Upper lobe of right lung (tissue), 1 donor: ENCODE measurements at regions not wholly inside any gene's neighbourhood (a gene's known extent, or its start where the extent isn't known, plus 50 kb on each side); places are given as distances from the start of the nearest gene placed in this dataset.

ENCODE experiments used
- ATAC-seq: fragments of 200-7000 bp; cut with Tn5 transposase; one replicate; pipeline ENCODE4 v1.9.1; 2020; ENCODE audit warnings: mild to moderate bottlenecking, moderate library complexity
- DNase-seq: peaks from one replicate; pipeline ENCODE4 v3.0.0-alpha.2; 2020
- H3K27ac ChIP-seq: fragments of 200-600 bp; one replicate; pipeline ENCODE4 v1.8.0; 2022
- H3K27me3 ChIP-seq: fragments of 200-600 bp; one replicate; pipeline ENCODE4 v1.8.0; 2022; ENCODE audit warnings: mild to moderate bottlenecking
- H3K36me3 ChIP-seq: fragments of 200-600 bp; one replicate; pipeline ENCODE4 v1.8.0; 2022
- H3K4me1 ChIP-seq: fragments of 200-600 bp; one replicate; pipeline ENCODE4 v1.8.0; 2022
- H3K4me3 ChIP-seq: fragments of 200-600 bp; one replicate; pipeline ENCODE4 v1.8.0; 2022; ENCODE audit warnings: mild to moderate bottlenecking
- H3K9me3 ChIP-seq: fragments of 200-600 bp; one replicate; pipeline ENCODE4 v1.8.0; 2022
- CTCF ChIP-seq: fragments of 200-600 bp; IDR thresholded peaks from one replicate; pipeline ENCODE4 v1.8.0; 2022; ENCODE audit warnings: antibody characterized with exemption
- intact Hi-C: fragments of 100-400 bp; cut with DNase I; formaldehyde crosslinking; loops from one replicate; pipeline ENCODE4 v1.11.0; 2022
- donor health status: DM: no; HTN: yes; CAD: no; lungs with severe emphysema.

GRCh38 chr9:88072831-88073375 lies 65.4 kb downstream of the SPATA31C2 start:
- ATAC-seq (no peak), DNase-seq (no peak)
- no peak overlapping the region for H3K4me3 ChIP-seq
- intact Hi-C loops: no loop called here
- no peaks in the 10 kb centered on the region for H3K36me3 ChIP-seq
- peaks cover 9% of the 10 kb centered on the region for H3K4me1 ChIP-seq
- H3K27me3 ChIP-seq: peaks cover 19% of the 10 kb centered on the region
- no peak for TF ChIP-seq CTCF
- H3K9me3 ChIP-seq: no peaks in the 10 kb centered on the region
- no peak overlapping the region for H3K27ac ChIP-seq

GRCh38 chr9:88071331-88071730 lies 66.9 kb downstream of the SPATA31C2 start:
- TF ChIP-seq CTCF: no peak
- H3K36me3 ChIP-seq: no peaks in the 10 kb centered on the region
- H3K4me1 ChIP-seq: peaks cover 6% of the 10 kb centered on the region
- no peaks in the 10 kb centered on the region for H3K9me3 ChIP-seq
- H3K27me3 ChIP-seq: peaks cover 19% of the 10 kb centered on the region
- intact Hi-C loops: no loop called here
- no peak overlapping the region for H3K27ac ChIP-seq
- no peak for DNase-seq
- H3K4me3 ChIP-seq: no peak overlapping the region
- no peak for ATAC-seq

GRCh38 chr9:88065619-88066018 lies 72.7 kb downstream of the SPATA31C2 start:
- Histone ChIP-seq H3K27ac (no peak overlapping the region), H3K4me1 (no peaks in the 10 kb centered on the region), H3K27me3 (peaks cover 7% of the 10 kb centered on the region), H3K9me3 (no peaks in the 10 kb centered on the region), H3K4me3 (no peak overlapping the region), H3K36me3 (no peaks in the 10 kb centered on the region)
- no peak for TF ChIP-seq CTCF
- intact Hi-C loops: no loop called here
- ATAC-seq (no peak), DNase-seq (no peak)

- no peak for DNase-seq
- no peaks in the 10 kb centered on the region for H3K36me3 ChIP-seq
- intact Hi-C loops: no loop called here
- ATAC-seq: no peak
- TF ChIP-seq CTCF: no peak
- peaks cover under 1% of the 10 kb centered on the region for H3K27me3 ChIP-seq
- no peaks in the 10 kb centered on the region for H3K4me1 ChIP-seq
- H3K9me3 ChIP-seq: no peaks in the 10 kb centered on the region
- H3K4me3 ChIP-seq: no peak overlapping the region
- H3K27ac ChIP-seq: no peak overlapping the region
These were observed 73.7 kb downstream of the SPATA31C2 start for GRCh38 chr9:88064554-88064953.

- Histone ChIP-seq H3K9me3 (no peaks in the 10 kb centered on the region), H3K4me1 (no peaks in the 10 kb centered on the region), H3K27ac (no peak overlapping the region), H3K4me3 (no peak overlapping the region), H3K27me3 (no peaks in the 10 kb centered on the region), H3K36me3 (no peaks in the 10 kb centered on the region)
- intact Hi-C loops: no loop called here
- TF ChIP-seq CTCF: no peak
- DNase-seq (no peak), ATAC-seq (no peak)
These were observed 77.5 kb downstream of the SPATA31C2 start for GRCh38 chr9:88060746-88061145.

GRCh38 chr9:88059469-88059868 lies 78.8 kb downstream of the SPATA31C2 start:
- Histone ChIP-seq H3K9me3 (no peaks in the 10 kb centered on the region), H3K4me1 (no peaks in the 10 kb centered on the region), H3K4me3 (no peak overlapping the region), H3K27me3 (no peaks in the 10 kb centered on the region), H3K27ac (no peak overlapping the region), H3K36me3 (no peaks in the 10 kb centered on the region)
- ATAC-seq: no peak
- no peak for DNase-seq
- intact Hi-C loops: no loop called here
- no peak for TF ChIP-seq CTCF
